Liver (tissue), 8 donors: ENCODE measurements at regions not wholly inside any gene's neighbourhood (a gene's known extent, or its start where the extent isn't known, plus 50 kb on each side); places are given as distances from the start of the nearest gene placed in this dataset.
"Not testable (repeated sequence)": the region's sequence is repeated elsewhere in the genome, so short reads cannot be mapped to it uniquely, and the experiment has no call there.

Experiments used
- DNase-seq: peaks from one replicate; pipeline ENCODE4 v3.0.0-alpha.2; 2017; ENCODE audit warnings: low spot score
- H3K27ac ChIP-seq, 2 donors: one replicate each; pipeline ENCODE4 v1.7.0; 2013; ENCODE audit warnings: inconsistent platforms in 2 of 2, low read length in 2 of 2, control low read depth in 1 of 2, low read depth in 1 of 2, mild to moderate bottlenecking in 1 of 2
- H3K27me3 ChIP-seq, 4 donors: one replicate each; pipeline versions ENCODE4 v1.6.1 to v1.7.0; 2013; ENCODE audit warnings: low read length in 3 of 4, inconsistent platforms in 1 of 4, mild to moderate bottlenecking in 1 of 4, moderate library complexity in 1 of 4; ENCODE audit not compliant: control insufficient read depth in 4 of 4, insufficient read depth in 4 of 4
- H3K36me3 ChIP-seq, 4 donors: one replicate each; pipeline versions ENCODE4 v1.6.1 to v1.7.0; 2013; ENCODE audit warnings: low read length in 3 of 4, mild to moderate bottlenecking in 3 of 4, low read depth in 1 of 4, moderate library complexity in 1 of 4; ENCODE audit not compliant: control insufficient read depth in 4 of 4, insufficient read depth in 3 of 4
- H3K4me1 ChIP-seq, 4 donors: one replicate each; pipeline versions ENCODE4 v1.6.1 to v1.7.0; 2013; ENCODE audit warnings: low read length in 3 of 4, mild to moderate bottlenecking in 3 of 4, moderate library complexity in 1 of 4; ENCODE audit not compliant: control insufficient read depth in 4 of 4, insufficient read depth in 4 of 4
- H3K4me3 ChIP-seq, 3 donors: one replicate each; pipeline versions ENCODE4 v1.6.1 to v1.7.0; 2013; ENCODE audit warnings: low read length in 3 of 3, control low read depth in 1 of 3, low read depth in 1 of 3, mild to moderate bottlenecking in 1 of 3
- H3K9ac ChIP-seq, 2 donors: one replicate each; pipeline ENCODE4 v1.7.0; 2013; ENCODE audit warnings: low read length in 2 of 2, mild to moderate bottlenecking in 2 of 2, moderate library complexity in 2 of 2, control low read depth in 1 of 2, low read depth in 1 of 2
- H3K9me3 ChIP-seq, 4 donors: one replicate each; pipeline versions ENCODE4 v1.6.1 to v1.7.0; 2013; ENCODE audit warnings: low read length in 3 of 4; ENCODE audit not compliant: control insufficient read depth in 4 of 4
- ATF3 ChIP-seq: IDR thresholded peaks from 2 replicates; pipeline ENCODE4 v1.6.1; 2016; ENCODE audit warnings: antibody characterized with exemption
- CTCF ChIP-seq: fragments of 150-350 bp; IDR thresholded peaks from 2 replicates; pipeline ENCODE4 v1.5.1; 2017; ENCODE audit warnings: improper control_type of control experiment, low read depth, low read length; ENCODE audit not compliant: missing input control
- EGR1 ChIP-seq, 2 donors: IDR thresholded peaks; 2 replicates each; pipeline ENCODE4 v1.6.1; 2016 to 2018; ENCODE audit warnings: antibody characterized with exemption in 2 of 2, low read depth in 2 of 2
- FOXA1 ChIP-seq: IDR thresholded peaks from 2 replicates; pipeline ENCODE4 v1.6.1; 2016; ENCODE audit warnings: antibody characterized with exemption
- FOXA2 ChIP-seq: IDR thresholded peaks from 2 replicates; pipeline ENCODE4 v1.6.1; 2016; ENCODE audit warnings: antibody characterized with exemption
- GABPA ChIP-seq, 2 donors: IDR thresholded peaks in 1 of 2; conservative IDR thresholded peaks in 1 of 2; 2 replicates each; pipeline ENCODE4 v1.6.1; 2016; ENCODE audit warnings: antibody characterized with exemption in 2 of 2, mild to moderate bottlenecking in 1 of 2, moderate library complexity in 1 of 2
- HNF4A ChIP-seq, 2 donors: conservative IDR thresholded peaks; 2 replicates each; pipeline ENCODE4 v1.6.1; 2016; ENCODE audit warnings: antibody characterized with exemption in 2 of 2, mild to moderate bottlenecking in 2 of 2
- HNF4G ChIP-seq: IDR thresholded peaks from 2 replicates; pipeline ENCODE4 v1.6.1; 2016; ENCODE audit warnings: antibody characterized with exemption
- JUND ChIP-seq, 2 donors: IDR thresholded peaks; 2 replicates each; pipeline ENCODE4 v1.6.1; 2016; ENCODE audit warnings: antibody characterized with exemption in 2 of 2
- MAX ChIP-seq: IDR thresholded peaks from 2 replicates; pipeline ENCODE4 v1.6.1; 2016; ENCODE audit warnings: antibody characterized with exemption
- NR2F2 ChIP-seq: IDR thresholded peaks from 2 replicates; pipeline ENCODE4 v1.6.1; 2016; ENCODE audit warnings: antibody characterized with exemption
- RAD21 ChIP-seq, 2 donors: IDR thresholded peaks; 2 replicates each; pipeline ENCODE4 v1.6.1; 2016; ENCODE audit warnings: antibody characterized with exemption in 2 of 2, mild to moderate bottlenecking in 2 of 2
- REST ChIP-seq: IDR thresholded peaks from 2 replicates; pipeline ENCODE4 v1.6.1; 2016; ENCODE audit warnings: antibody characterized with exemption, mild to moderate bottlenecking
- RXRA ChIP-seq, 2 donors: IDR thresholded peaks; 2 replicates each; pipeline ENCODE4 v1.6.1; 2017 to 2018; ENCODE audit warnings: antibody characterized with exemption in 2 of 2, mild to moderate bottlenecking in 1 of 2
- SP1 ChIP-seq: IDR thresholded peaks from 2 replicates; pipeline ENCODE4 v1.6.1; 2018; ENCODE audit warnings: antibody characterized with exemption, mild to moderate bottlenecking
- TAF1 ChIP-seq: conservative IDR thresholded peaks from 2 replicates; pipeline ENCODE4 v1.6.1; 2016; ENCODE audit warnings: antibody characterized with exemption, mild to moderate bottlenecking
- YY1 ChIP-seq: IDR thresholded peaks from 2 replicates; pipeline ENCODE4 v1.6.1; 2016; ENCODE audit warnings: antibody characterized with exemption, mild to moderate bottlenecking
- ZBTB33 ChIP-seq: IDR thresholded peaks from 2 replicates; pipeline ENCODE4 v1.6.1; 2016; ENCODE audit warnings: antibody characterized with exemption
- WGBS: extraction: QIAGEN DNeasy Blood & Tissue Kit; methylation state at CpG from one replicate; pipeline ENCODE4 v1.1.7; 2013; 5-methylcytosine and 5-hydroxymethylcytosine counted together
- donor health status: healthy.
- donor health status: healthy.
- donor health status: healthy.
- donor health status: healthy.
- donor health status: healthy.

- Histone ChIP-seq H3K9me3 (no peaks in the 10 kb centered on the region), H3K4me1 (no peaks in the 10 kb centered on the region), H3K4me3 (no peak overlapping the region), H3K36me3 (no peaks in the 10 kb centered on the region), H3K27ac (no peak overlapping the region), H3K27me3 (no peaks in the 10 kb centered on the region), H3K9ac (no peak overlapping the region)
- no peak for DNase-seq
- WGBS, result 81% methylated on average over 2 of the region's 2 CpGs
- TF ChIP-seq JUND (IDR thresholded peaks at IDR 0.05), result no peak
- no peak for TF ChIP-seq RXRA (IDR thresholded peaks at IDR 0.05)
- no peak for TF ChIP-seq GABPA (IDR thresholded peaks at IDR 0.05 in 1 of 2, conservative IDR thresholded peaks at IDR 0.05 in 1 of 2)
- no peak for TF ChIP-seq HNF4G
- no peak for TF ChIP-seq RAD21 (IDR thresholded peaks at IDR 0.05)
- no peak for TF ChIP-seq EGR1 (IDR thresholded peaks at IDR 0.05; ENCODE audit: low read depth in 2 of 2)
- no peak for TF ChIP-seq CTCF
- no peak for TF ChIP-seq SP1
- TF ChIP-seq TAF1, result no peak
- no peak for TF ChIP-seq ZBTB33
- TF ChIP-seq HNF4A (conservative IDR thresholded peaks at IDR 0.05), result no peak
- no peak for TF ChIP-seq FOXA2
- TF ChIP-seq YY1, result no peak
- no peak for TF ChIP-seq MAX
- no peak for TF ChIP-seq FOXA1
- TF ChIP-seq ATF3, result no peak
- no peak for TF ChIP-seq REST
- TF ChIP-seq NR2F2, result no peak
These were observed 221.2 kb upstream of the PTGFR start for GRCh38 chr1:78269591-78269990.

GRCh38 chr1:78271423-78271822 is 219.4 kb upstream of the PTGFR start:
- not testable (repeated sequence) for H3K36me3 ChIP-seq, H3K4me1 ChIP-seq, DNase-seq, H3K4me3 ChIP-seq, H3K9ac ChIP-seq, H3K27me3 ChIP-seq, H3K27ac ChIP-seq, H3K9me3 ChIP-seq
- WGBS, result 92% methylated on average over 2 of the region's 2 CpGs
